HG03025 (cell line): ENCODE measurements at regions not wholly inside any gene's neighbourhood (a gene's known extent, or its start where the extent isn't known, plus 50 kb on each side); places are given as distances from the start of the nearest gene placed in this dataset.
"Not testable (repeated sequence)": the region's sequence is repeated elsewhere in the genome, so short reads cannot be mapped to it uniquely, and the experiment has no call there.

ENCODE experiments used
- ATAC-seq: cut with Tn5 transposase; IDR thresholded peaks from one replicate; pipeline ENCODE4 v1.9.1; 2021; ENCODE audit warnings: mild to moderate bottlenecking, moderate library complexity; ENCODE audit not compliant: unreplicated experiment, low FRiP score

DNA sequence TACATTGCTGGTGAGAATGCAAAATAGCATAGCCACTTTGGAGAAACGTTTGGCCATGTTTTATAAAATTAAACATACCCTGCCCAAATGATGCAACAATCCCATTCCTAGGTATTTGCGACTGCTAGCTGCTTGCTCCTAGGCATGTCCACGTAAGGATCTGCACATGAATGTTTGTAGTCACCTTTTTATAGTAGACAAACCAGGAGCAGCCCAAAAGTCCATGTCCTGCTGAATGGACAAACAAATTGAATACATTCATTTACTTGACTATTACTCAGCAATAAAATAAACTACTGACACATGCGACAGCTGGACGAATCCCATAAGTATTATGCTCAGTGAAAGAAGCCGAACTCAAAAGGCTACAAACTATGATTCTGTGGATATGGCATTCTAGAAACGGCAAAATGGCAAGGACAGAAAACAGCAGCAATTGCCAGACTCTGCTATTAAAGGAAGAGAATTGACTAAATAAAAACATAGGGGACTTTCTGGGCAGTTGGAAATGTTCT, 161.9 kb upstream of the GALNT2 start:
- ATAC-seq = no peak

DNA sequence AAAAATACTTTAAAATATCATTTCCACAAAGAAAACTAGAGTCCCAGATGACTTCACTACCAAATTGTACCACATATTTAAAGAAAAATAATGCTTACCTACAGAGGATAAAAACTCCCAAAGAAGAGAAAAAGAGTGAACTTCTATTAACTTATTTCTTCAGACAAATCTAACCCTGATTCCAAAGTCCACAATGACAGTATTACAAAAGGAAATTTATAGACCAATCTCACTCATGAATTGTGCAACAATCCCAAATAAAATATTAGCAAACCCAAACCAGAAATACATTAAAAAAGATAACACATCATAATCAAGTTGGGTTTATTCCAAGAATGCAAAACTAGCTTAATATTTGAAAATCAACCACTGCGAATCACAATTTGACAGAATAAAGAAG, 161.4 kb upstream of the GALNT2 start:
- no peak for ATAC-seq

DNA sequence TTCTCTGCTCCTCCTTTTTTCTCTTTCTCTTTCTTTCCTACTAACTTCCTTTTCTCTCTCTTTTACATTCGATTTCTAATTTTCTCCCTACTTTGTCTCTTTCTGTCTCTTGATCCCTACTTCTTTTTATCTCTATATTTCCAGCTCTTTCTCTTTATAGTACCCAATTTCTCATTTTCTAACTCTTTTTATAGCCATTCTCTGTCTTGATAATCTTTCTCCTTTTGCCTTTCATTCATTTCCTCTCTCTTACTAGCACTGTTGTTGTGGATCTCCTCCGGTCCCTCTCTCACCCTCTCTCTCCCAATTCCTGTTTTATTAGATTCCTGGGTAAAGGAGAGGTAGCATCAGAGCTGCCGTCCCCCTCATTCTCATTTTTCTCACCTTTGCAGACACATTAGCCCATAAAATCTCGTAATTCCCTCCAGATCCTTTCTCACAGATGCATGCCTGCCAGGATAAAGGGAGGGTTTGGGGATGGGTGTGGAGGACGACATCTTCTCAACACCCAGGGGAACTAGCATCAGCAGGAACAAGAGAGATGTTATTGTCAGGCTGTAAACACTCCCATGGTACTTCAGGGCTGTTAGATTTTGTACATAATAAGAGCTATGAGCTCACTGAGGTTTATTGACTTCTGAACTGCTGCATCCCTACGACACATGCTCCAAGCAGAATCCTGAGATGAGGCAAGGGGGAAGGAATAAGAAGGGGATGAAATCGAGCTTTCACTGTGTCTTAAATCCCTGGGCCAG, 159.0 kb upstream of the GALNT2 start:
- ATAC-seq = no peak

DNA sequence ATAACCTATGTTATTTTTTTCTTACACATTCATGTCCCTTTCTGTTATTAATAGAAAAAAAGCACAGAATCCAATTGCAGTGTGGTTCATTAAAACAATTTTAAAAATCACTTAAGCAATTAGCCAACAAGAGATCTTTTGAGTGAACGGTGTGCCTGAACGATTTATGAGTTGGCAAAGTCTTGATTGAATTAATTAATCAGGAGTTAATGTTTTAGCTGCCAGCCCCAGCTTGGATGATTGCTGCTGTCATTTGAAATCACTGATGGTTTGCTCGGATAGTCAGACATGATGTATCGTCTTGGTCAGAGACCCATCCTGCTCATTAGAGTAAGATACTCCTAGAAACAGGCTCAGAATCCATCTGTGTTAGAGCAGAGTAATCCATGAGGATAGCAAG, 158.3 kb upstream of the GALNT2 start:
- no peak for ATAC-seq

- ATAC-seq = no peak
These were observed 153.5 kb upstream of the GALNT2 start for GRCh38 chr1:229913489-229913888.

DNA sequence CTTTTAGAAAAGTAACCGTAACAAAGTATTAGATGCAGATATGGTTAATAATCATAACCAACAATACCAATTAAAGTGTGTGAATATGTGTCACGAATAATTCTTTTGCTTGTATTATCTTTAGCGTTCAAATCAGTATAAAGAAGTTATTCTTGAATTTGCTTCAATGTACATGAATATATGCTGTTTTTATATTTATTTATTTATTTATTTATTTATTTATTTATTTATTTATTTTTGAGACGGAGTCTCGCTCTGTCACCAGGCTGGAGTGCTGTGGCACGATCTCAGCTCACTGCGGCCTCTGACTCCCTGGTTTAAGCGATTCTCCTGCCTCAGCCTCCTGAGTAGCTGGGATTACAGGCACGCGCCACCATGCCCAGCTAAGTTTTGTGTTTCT, 147.6 kb upstream of the GALNT2 start:
- ATAC-seq = not testable (repeated sequence)

DNA sequence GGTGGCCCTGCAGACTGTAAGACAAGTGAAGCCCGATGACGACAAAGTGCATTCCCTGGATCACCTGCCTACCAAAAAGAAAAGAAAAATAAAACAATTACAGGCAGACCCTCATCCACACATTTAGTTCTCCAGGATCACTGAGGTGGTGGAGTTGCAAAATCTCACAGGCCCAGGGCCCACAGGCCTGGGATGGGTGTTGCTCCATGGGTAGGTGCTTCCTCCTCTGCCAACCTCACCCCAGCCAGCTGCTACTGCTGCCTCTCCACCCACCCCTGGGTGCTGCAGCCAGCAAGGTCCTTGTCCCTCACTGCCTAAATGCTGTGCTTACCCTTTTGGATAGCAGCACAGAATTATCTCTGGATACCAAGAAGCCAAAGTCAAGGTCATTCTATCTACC, 146.4 kb upstream of the GALNT2 start:
- ATAC-seq = no peak

DNA sequence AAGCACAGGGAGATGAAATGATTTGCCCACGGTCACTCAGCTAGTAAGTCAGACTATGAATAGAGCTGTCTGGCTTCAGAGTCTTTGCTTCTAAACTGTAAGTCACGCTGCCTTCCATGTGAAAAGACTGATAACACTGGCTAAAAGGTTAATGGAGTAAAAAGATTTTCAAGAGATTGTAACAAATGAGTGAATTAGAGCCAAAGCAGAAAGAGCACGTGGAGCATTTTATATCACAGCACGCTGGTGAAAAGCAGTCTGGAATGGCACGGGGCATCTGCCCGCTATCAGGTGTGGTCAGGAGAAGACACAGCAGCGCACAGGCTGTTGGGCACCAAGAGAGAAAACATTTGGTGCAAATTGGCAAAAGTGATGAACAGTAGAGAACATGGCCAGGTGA, 144.8 kb upstream of the GALNT2 start:
- ATAC-seq = no peak

GRCh38 chr1:229924639-229925038, 142.4 kb upstream of the GALNT2 start:
- no peak for ATAC-seq

DNA sequence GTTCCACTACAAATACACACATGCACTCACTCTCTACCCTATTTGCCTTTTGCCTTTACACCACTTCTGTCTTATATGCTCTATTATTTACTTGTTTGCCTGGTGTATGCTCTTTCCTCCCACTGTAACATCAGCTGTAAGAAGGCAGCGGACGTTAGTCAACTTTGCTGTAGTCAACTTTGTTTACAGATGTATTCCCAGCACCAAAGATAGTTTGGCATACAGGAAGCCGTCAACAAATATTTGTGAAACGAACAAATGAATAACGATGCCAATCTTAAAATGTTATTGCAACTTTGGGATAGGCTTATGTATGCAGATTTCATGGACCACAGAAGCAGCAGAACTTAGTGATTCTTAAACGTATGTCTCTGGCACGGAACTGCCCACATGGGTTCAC, 138.3 kb upstream of the GALNT2 start:
- ATAC-seq = no peak

DNA sequence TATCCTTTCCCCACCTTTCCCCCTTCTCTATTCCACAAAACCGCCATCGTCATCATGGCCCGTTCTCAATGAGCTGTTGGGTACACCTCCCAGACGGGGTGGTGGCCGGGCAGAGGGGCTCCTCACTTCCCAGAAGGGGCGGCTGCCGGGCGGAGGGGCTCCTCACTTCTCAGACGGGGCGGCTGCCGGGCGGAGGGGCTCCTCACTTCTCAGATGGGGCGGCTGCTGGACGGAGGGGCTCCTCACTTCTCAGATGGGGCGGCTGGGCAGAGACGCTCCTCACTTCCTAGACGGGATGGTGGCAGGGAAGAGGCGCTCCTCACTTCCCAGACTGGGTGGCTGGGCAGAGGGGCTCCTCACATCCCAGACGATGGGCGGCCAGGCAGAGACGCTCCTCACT, 135.3 kb upstream of the GALNT2 start:
- ATAC-seq = not testable (repeated sequence)

- not testable (repeated sequence) for ATAC-seq
These were observed 131.9 kb upstream of the GALNT2 start for GRCh38 chr1:229935157-229935556.

DNA sequence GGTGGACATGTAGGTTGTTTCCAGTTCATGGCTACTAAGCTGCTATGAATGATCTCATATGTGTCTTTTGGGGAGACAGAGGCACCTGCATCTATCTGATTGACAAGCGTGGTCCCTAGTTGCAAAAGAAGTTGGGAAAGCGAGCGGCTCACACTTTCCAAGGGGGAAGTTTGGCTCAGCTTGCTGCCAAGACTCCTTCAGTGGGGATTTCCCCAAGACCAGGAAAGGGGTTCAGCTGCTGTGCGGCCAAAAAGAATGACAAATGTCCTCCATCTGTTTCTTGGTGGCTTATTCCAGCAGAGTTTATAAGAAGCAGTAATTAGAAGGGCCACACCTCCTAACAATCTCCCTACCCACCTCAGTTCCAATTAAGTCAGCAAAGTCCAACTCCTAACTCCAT, 128.5 kb upstream of the GALNT2 start:
- no peak for ATAC-seq

- no peak for ATAC-seq
These were observed 126.4 kb upstream of the GALNT2 start for GRCh38 chr1:229940684-229941083.

GRCh38 chr1:229941160-229941559, 125.9 kb upstream of the GALNT2 start:
- ATAC-seq = no peak

DNA sequence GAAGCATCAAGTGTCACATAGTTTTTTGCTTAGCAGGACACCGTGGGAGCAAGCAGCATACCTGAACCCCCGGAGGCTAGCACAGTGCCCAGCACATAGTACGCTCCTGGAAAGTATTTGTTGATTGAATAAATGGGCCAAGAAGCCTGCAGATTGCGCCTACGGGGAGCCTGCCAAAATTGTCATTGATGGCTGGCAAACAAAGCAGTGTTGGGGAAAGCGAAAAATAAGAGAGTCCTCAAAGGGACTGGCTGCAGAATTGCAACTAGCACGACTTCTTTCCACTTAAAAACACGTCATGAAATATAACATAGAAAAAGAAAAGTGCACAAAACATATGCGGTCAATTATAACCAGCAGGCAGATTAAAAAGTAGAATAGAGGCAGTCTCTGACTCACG, 125.2 kb upstream of the GALNT2 start:
- no peak for ATAC-seq

- ATAC-seq = no peak
These were observed 124.5 kb upstream of the GALNT2 start for GRCh38 chr1:229942501-229942900.

DNA sequence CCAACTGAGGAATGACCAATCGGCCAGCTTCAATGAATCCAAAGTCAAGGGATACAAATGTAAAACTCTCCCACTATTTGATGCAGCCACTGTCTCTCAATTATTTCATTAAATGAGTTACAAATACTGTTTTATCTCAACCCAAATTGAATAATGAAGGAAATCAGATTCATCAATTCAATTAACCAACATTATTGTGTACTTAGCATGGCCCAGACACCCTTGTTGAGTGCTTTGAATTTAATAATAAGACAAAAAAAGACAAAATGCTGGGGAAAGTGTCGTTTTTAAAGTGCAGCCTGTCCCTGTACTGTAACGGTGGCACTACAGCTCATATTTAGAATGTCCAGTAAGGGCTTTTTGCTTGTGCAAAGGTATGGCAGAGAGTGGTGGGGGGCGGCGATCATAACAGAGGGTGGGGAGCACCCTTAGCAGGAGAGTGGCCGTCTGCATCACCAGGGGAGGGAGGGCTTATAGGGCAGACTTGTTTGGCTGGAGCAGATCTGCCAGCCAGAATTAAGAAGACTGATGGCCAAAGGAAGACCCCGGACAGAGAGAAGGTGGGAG, 123.8 kb upstream of the GALNT2 start:
- no peak for ATAC-seq

DNA sequence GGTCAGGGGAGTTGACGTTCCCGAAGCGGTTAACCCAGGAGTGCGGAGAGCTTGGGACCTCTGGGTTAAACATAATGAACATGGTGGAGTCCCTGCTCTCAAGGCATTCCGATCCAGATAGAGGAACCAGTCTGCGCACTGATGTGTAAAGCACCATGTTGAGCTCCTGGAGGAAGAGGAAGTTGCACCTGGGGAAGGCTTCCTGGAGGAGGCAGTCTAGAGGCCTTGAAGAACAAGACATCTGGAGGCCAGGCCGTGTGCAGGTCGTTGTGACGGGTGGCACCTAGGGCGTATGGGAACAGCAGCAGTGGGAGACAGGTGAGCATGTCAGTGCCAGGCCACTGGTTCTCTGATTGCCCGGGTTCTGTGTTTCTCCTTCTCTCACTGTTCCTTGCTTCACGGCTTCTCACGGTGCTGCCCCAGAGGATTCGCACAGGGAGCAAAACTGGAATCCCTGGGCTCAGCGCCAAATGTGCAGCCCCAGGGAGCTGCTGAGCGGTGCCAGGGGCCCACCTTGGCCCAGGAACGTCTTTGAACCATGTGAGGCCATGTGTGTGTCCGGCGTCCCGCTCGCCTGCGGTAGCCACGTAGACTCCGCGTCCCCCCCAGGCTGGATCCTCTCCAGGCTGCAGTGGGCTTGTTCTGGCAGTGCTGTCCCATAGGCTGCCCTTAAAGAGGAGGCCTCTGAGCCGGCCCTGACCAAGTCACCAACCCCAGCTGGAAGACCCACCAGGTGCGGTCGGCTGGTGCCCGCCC, 122.9 kb upstream of the GALNT2 start:
- ATAC-seq = no peak

- no peak for ATAC-seq
These were observed 121.2 kb upstream of the GALNT2 start for GRCh38 chr1:229945795-229946194.

GRCh38 chr1:229947968-229948367, 119.1 kb upstream of the GALNT2 start:
- ATAC-seq = no peak

GRCh38 chr1:229948438-229948837, 118.6 kb upstream of the GALNT2 start:
- no peak for ATAC-seq
